HG02885 (cell line): ENCODE measurements at regions not wholly inside any gene's neighbourhood (a gene's known extent, or its start where the extent isn't known, plus 50 kb on each side); places are given as distances from the start of the nearest gene placed in this dataset.

Source experiments
- ATAC-seq: cut with Tn5 transposase; IDR thresholded peaks from one replicate; pipeline ENCODE4 v1.9.1; 2021; ENCODE audit warnings: mild to moderate bottlenecking; ENCODE audit not compliant: unreplicated experiment, poor library complexity

DNA sequence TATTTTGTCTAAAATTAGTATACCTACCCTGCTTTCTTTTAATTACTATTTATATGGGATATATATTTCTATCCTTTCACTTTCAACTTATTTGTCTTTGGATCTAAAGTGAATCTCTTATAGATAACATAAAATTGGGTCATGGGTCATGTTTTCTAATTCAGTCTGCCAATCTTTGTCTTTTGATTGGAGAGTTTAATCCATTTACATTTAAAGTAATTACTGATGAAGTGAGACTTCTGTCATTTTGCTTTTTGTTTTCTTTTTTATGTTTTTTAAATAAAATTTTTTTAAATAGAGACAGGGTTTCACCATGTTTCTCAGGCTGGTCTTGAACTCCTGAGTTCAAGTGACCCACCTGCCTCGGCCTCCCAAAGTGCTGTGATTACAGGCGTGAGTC, 50.5 kb upstream of the PRDM1 start:
- no peak for ATAC-seq

DNA sequence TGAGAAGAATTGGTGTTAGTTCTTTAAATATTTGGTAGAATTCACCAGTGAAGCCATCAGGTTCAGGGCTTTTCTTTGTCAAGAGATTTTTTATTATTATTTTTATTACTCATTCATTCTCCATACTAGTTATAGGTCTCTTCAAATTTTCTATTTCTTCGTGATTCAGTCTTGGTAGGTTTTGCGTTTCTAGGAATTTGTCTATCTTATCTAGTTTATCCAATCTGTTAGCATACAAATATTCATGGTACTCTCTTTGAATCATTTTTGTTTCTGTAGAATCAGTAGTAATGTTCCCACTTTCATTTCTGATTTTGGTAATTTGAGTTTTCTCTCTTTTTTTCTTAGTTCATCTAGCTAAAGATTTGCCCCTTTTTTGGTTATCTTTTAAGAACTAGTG, 52.3 kb upstream of the PRDM1 start:
- no peak for ATAC-seq

DNA sequence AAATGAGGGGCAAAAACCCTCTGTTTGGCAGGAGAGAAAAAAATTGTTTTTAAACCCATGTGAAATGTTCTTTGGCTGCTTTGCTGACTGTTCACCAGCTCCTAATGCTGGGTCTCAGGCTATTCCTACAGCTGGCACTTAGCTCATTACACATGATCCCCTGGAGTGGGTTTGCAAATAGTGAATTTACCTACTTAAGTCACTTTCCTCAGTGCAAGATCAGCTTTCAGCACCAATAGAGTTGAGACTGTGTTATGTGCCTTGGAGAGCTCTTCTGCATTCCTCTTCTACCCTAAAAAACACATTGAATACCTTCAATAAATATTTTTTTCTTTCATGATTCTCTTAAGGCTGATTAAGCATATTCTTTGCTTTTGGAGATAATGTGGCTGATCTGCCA, 58.4 kb upstream of the PRDM1 start:
- ATAC-seq, result no peak

DNA sequence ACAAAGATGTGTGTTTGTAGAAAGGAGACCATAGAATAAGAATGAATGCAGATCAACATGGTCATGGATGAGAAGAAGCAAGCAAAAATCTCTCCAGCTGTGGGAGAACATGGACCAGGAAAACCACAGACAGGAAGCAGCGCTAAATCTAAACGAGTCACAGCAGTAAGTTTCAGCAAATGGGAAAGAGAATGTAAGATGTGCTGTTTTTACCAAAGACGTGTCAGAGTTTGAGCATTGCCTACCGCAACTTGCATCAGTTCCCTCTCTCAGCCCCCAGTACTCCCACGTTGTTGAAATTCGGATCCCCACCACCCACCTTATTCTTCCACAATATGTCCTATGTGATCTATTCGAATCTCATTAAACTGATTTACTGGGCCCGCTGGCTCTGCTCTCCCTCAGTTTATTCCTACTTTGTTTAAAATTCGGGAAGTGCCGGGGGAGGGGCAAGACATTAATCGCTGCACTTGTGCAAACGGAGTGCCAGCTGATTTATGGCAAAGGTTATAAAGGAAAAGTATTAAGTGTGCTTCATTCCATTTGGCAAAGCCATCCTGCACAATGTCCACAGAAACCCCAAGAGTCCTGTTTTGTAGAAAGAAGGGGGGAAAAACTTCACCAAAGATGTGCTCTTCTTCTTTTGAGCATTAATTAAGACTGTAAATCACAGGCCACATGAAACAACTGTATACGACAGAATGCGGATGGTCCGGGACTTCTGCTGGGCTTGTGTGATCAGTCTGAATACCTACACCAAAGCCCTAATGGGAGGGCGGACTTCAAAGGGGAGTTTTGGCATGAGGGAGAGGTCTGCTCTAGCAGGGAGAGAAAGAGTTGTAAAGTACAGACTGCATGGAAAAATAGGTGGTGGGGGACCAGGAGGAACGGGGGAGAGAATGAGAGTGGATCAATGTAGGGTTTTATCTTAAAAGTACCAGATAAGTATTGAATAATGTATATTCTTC, 59.1 kb upstream of the PRDM1 start:
- ATAC-seq, result no peak

DNA sequence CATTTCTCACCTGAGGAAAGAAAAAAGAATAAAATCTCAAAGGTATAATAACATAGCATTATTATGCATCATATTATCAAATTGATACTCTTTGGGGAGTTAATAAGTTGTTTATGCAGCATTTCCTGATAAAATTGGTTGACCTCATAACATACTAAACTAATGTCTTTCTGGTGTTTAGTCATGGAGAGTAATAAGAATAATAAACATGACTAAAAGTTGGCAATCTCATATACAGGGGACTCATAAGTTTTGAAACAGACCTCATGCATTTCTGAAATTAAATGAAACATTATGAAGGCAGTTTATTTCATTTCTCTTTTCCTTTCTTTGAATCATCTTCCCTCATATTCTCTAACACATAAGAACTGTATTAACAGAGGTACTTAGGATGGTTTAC, 60.5 kb upstream of the PRDM1 start:
- ATAC-seq, result no peak

DNA sequence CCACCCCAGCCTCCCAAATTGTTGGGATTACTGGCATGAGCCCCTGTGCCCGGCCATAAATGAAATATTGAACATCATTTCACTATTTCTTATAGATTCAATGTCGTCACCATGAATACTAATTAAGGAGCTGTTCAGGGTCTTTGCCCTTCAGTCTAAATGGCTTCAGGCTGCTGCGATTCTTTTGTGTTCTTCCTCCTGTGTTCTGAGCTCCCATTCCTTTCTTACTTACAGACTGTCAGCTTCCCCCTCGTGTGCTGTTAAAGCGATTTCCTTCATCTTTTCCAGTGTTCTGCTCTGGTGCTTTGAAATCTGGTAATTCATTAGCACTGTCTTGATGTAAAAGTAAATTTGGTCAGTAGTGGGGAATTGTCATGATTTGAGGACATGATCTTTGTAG, 63.3 kb upstream of the PRDM1 start:
- no peak for ATAC-seq

DNA sequence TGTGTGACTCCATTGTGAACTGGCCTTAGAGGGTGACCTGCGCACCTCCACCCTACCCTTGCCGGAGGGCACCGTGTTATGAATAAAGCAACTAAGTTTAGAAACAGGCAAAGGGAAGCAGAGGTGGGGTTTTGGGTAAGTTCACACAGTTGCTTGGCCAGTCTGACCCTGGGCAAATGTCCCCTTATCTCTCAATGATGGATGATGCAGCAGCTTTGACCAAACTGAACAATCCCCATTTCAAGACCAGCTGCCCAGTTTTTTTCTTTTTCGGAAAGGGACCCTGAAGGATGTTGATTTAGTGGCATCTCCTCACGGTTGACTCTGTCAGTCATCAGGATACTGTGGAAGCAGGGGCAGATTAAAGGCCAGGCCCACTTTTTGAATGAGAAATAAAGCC, 68.7 kb upstream of the PRDM1 start:
- no peak for ATAC-seq

DNA sequence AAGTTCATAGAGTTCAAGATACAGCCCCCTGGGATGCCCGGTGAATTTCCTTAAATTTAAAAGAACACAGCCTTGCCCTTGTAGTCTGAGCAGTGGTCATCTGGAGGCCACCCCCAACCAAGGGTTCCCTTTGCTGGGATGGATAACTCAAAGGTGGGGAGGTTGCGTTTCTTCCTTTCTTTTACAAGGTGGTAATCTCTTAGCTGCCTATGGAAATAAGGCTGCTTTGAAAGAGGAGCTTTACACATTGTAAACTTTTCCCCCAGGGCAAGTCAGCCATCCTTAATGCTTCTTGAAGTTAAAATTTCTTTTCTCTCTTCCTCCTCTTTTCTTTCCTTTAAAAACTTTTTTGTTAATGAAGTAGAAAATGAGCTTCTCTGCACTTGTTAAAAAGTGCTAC, 71.2 kb upstream of the PRDM1 start:
- ATAC-seq, result no peak

DNA sequence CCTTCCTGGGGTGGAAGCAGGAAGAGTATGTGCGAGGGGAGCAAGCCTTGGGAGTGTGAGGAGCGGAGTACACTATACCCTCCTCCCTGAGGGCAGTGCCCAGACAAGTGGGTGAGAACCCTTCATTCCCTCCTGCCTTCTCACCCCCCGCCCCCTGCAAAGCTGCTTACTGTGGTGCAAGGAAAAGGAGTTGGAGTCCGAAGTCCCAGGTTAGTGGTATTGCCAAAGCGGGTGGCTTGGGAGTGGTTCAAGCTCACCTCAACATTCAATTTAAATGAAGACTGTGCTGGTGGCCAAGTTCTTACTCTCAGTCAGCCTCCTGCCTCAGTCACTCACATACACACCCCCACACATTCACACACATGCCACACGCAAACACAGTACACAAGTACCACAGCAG, 74.7 kb upstream of the PRDM1 start:
- no peak for ATAC-seq

DNA sequence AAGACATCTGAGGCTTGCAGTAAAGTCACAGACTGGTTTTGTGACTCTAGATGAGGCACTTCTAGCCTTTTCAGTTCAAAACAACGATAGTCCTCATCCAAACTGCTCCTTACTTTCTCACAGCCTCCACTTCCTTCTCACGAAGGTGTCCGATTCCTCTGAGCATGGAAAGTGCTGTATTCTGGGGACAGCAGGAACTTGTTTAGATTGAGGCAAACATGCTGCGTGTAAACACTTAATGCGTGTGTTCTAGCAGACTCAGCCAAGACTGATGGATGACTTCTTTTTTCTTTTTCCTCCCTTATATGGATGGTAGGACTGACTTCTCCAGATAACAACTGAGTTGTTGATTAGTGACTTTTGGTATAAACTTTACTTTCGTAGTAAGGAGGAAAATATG, 80.2 kb upstream of the PRDM1 start:
- ATAC-seq, result no peak

DNA sequence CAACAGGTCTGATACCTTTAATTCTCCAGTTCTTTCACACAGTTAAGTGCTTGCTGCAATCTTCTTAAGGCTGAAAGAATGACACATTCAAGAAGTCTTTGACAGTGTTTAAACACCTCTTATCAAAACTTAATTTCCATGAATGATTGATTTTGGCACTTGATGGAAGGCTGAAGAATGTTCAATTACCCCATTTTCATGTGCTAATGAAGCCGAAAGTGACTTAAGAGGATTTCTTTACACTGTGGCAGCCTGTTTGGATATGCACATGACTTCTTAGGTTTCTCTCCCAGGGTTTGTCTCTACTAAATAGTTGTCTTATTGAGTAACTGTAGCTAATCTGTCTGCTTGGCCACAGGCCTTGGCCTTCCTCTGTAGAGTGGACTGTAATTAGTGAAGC, 81.1 kb upstream of the PRDM1 start:
- ATAC-seq, result no peak

DNA sequence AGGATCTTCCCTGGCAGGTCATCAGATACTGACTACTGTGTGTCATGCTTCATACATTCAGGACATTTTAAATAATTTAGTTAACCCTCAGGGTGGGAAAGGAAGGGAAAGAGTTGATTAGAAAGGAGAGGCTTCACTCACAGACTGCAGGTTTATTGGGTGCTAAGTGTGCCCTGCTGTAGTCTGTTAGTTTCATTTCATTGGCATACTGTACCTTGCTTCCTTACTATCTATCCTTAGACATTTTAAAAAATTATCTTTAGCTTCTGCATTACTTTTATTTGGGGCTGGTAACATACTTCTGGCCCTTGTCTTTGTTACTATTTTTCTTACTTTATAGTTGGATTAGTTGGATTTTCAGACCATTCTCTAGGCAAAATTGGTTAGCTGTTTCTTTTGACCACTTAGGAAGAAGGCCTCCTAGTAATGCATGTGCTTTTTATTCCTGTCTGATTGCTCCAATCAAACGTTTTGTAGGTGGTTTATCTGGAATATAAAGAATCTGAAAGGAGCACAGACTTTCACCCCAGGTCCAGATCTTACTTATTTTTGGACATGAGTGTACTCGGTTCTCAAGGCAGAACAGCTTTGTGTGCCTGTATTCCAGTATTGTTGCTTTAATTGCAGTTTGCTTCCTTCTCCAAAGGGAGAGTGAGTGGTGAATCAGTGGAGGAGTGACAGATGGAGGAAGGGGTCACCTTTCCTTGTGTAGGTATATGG, 82.7 kb upstream of the PRDM1 start:
- no peak for ATAC-seq

DNA sequence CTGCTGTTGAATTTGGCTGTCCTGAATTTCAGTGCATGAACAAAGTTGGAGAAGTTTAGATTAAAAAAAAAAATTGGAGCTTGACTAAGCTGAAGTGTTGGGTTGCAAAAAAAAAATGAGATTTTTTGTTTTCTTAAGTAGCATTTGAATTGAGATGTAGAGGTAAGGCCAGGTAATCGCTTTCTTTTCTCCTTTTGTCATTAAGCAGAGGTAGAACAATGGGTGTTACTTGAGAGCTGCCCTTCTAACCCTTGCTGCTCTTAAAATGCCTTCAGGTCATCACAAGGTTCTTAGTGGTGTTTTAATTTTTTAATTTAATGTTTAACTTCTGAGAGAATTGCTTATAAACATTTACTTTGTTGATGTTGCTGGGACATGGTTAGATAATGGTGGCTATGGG, 84.1 kb upstream of the PRDM1 start:
- no peak for ATAC-seq

DNA sequence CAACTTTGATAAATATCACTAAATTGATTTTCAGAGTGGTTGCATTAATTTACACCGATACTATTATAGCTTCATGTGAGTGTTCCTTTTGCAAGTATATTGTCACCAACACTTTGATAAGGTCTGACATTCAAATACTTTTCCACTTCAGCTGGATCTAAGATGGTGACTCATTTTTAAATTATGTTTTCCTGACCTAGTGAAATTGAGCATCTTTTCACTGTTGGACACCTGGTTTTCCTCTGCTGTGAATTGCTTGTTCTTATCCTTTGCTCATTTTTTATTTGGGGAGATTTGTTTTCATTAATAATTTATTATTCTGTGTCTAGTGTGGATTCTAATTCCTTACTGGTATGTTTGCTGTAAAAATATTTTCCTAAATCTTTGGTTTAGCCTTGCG, 85.2 kb upstream of the PRDM1 start:
- ATAC-seq, result no peak

DNA sequence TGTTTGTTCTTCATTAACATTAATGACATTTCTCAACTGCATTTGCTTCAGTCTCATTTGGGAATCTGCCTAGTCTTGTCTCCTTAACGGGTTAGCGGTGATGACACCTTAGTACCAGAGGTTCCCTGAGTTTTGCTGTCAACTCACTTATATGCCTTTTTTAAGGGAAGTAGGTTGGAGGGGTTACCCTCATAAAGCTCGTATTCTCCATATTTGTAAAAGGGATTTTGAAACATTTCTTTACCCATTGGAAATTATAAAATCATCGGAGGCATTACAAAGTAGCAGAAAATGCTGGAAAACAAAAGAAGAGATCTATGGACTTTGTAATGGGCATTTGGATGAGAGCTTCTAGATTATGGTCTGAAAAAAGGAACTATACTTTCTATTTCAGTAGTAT, 88.7 kb upstream of the PRDM1 start:
- ATAC-seq, result no peak

DNA sequence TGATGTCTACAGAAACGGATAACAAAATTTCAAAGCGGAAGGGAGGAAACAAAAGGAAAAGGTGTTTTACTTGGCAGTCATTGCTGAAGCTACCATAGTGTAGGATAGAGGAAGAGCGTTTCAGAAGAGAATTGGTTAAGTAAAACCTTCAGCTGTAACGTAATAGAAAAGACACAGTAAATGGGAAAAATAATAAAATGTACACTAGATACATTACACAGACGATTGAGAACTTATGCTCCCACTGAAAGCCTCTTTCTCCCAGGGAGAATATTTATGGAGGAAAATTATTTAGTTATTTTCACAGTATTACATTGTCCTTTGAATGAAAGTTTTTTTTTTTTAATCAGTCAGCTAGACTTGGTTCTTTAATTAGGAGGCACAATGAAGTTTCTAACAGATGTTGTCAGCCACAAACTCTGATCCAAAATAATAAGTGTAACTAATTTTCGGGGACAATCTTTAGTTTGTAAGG, 90.7 kb upstream of the PRDM1 start:
- ATAC-seq, result no peak

DNA sequence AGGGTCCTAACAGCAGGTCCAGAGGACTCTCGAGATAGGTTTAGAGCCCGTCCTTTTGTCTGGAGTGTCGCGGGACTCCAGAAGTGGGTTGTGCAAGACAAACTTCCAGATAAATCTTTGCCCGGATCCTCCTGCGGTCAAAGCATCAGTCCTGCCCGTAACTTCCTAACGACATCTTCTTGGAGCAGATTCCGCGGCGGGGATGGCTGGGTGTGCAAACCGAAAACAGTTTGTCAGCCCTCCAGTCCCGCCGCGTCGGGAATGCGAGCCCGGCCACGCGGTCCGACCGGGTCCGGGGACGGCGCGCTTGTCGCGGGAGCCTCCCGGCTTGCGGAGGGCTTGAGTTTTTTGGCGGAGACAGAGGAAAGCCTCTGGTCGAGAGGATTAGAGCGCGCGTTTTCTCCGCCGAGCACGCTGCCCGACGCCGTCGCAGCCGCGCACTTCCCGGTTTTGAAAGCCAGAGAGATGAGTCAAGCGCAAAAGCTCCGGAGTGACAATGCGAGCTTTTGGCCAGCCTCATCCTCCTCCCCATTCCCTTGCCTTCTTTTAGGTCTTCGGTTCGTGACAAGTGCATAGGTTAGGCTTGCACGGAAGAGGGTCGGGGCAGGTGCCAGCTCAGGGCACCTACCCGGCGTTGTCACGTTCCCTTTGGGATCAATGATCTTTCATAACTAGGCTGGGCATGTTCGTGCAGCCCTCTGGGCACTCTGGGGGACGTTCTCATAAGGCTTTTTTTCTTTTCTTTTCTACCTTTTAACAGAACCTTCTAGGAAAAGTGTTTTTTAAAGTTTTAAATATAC, 91.3 kb upstream of the PRDM1 start:
- no peak for ATAC-seq

DNA sequence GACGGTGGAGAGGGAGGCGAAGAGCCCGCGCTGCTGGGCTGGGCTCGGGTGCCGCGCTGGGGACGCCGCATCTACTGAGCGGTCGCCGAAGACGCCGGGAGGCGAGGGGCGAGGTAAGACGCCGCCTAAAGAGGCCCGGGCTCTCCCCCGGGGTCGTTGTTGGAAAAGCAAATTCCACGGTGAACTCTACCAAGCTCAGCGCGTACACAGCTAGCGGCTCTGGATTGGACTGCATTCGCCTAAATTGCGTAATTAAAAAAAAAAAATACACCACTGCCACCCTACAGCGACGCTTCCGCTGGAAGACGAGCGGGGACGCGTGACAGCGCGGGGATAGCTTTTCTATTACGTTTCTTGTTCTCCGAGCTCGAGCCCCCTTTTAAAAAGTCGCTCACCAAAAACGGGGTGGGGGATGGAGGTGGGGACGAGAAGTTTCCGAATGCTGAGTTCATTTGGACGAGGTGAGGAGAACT, 92.0 kb upstream of the PRDM1 start:
- no peak for ATAC-seq

DNA sequence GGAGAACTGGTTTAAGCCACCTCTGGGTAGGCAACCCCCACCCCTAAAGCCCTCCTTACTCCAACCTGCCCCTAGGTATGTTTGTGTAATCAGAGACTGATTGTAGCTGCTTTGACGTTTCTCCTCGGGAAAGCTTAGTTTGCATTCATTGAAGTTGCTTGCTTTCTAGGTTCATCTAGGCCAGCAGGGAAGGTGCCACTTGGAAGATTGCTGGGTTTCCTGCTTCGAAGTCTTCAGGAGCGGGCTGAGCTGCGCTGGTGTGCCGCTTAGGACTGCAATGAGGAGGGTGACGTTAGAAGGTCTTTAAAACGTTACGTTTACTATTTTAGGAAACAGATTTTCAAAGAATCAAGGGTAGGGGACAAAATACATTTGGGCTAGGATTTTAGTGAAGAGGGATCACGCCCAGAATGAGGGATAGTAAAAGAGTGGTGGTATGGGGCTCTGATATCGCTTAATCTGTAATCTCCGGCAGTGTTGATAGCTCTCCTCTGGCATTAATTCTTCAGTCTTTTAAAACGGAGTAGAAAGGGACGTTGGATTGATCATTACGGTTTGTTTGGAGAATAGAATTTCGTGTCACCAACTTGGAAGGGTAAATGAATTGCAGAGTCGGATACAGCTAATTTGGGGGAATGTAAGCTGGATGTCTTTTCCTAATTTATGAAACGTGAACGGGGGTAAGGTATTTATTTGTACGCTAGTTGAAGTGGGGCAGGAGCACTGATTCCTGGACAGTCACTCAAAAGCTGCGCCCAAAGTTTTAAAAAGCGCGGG, 92.6 kb upstream of the PRDM1 start:
- no peak for ATAC-seq
